A549 (cell line): ENCODE measurements at regions not wholly inside any gene's neighbourhood (a gene's known extent, or its start where the extent isn't known, plus 50 kb on each side); places are given as distances from the start of the nearest gene placed in this dataset.

Experiments used
- FOXS1 ChIP-seq: fragments of 250-450 bp; sonication (Bioruptor Pico); IDR thresholded peaks from 2 replicates; pipeline ENCODE4 v1.5.0; 2020; ENCODE audit warnings: mild to moderate bottlenecking, moderate library complexity
- TF ChIP-seq, protein P1 (sequence below): fragments of >200 bp; sonication (Bioruptor Twin); formaldehyde crosslinking; IDR thresholded peaks from 3 replicates; pipeline ENCODE4 v1.5.1; 2016

- TF ChIP-seq, protein P1, sequence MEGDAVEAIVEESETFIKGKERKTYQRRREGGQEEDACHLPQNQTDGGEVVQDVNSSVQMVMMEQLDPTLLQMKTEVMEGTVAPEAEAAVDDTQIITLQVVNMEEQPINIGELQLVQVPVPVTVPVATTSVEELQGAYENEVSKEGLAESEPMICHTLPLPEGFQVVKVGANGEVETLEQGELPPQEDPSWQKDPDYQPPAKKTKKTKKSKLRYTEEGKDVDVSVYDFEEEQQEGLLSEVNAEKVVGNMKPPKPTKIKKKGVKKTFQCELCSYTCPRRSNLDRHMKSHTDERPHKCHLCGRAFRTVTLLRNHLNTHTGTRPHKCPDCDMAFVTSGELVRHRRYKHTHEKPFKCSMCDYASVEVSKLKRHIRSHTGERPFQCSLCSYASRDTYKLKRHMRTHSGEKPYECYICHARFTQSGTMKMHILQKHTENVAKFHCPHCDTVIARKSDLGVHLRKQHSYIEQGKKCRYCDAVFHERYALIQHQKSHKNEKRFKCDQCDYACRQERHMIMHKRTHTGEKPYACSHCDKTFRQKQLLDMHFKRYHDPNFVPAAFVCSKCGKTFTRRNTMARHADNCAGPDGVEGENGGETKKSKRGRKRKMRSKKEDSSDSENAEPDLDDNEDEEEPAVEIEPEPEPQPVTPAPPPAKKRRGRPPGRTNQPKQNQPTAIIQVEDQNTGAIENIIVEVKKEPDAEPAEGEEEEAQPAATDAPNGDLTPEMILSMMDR, result no peak
- TF ChIP-seq FOXS1 (CRISPR knock-in tag), result no peak
Measured at GRCh38 chr13:99075268-99076191, 97.7 kb upstream of the DOCK9 start.
